ENCODE measurements at regions not wholly inside any gene's neighbourhood (a gene's known extent, or its start where the extent isn't known, plus 50 kb on each side); places are given as distances from the start of the nearest gene placed in this dataset.

GRCh38 chr10:31635009-31635408 is 293.6 kb downstream of the ARHGAP12 start:
- no peak for TF ChIP-seq CTCF (IDR thresholded peaks at IDR 0.05)
- TF ChIP-seq POLR2A (IDR thresholded peaks at IDR 0.05; ENCODE audit: low read depth): no peak
- TF ChIP-seq POLR2AphosphoS5 (IDR thresholded peaks at IDR 0.05): no peak
- TF ChIP-seq EP300 (IDR thresholded peaks at IDR 0.05): no peak

Data from esophagus muscularis mucosa (tissue), 4 donors.